Astrocyte of the spinal cord (primary cell): ENCODE measurements at regions not wholly inside any gene's neighbourhood (a gene's known extent, or its start where the extent isn't known, plus 50 kb on each side); places are given as distances from the start of the nearest gene placed in this dataset.

ENCODE experiments used
- DNase-seq: peaks from one replicate; pipeline ENCODE4 v3.0.0; 2011; ENCODE audit warnings: low read depth, low spot score
- H3K4me3 ChIP-seq: 2 replicates; pipeline ENCODE4 v1.5.1; 2011; ENCODE audit warnings: low read depth, mild to moderate bottlenecking, low read length, moderate library complexity
- in situ Hi-C: cut with HindIII; loops from 2 replicates; pipeline ENCODE4 v1.10.0; 2017; ENCODE audit warnings: low sequenced_read_pairs
- TF ChIP-seq, protein P1 (sequence below): IDR thresholded peaks from 2 replicates; pipeline ENCODE4 v1.5.1; 2012; ENCODE audit warnings: low read depth, mild to moderate bottlenecking, low read length, inconsistent platforms

- in situ Hi-C loops: no loop called here
- TF ChIP-seq, protein P1, sequence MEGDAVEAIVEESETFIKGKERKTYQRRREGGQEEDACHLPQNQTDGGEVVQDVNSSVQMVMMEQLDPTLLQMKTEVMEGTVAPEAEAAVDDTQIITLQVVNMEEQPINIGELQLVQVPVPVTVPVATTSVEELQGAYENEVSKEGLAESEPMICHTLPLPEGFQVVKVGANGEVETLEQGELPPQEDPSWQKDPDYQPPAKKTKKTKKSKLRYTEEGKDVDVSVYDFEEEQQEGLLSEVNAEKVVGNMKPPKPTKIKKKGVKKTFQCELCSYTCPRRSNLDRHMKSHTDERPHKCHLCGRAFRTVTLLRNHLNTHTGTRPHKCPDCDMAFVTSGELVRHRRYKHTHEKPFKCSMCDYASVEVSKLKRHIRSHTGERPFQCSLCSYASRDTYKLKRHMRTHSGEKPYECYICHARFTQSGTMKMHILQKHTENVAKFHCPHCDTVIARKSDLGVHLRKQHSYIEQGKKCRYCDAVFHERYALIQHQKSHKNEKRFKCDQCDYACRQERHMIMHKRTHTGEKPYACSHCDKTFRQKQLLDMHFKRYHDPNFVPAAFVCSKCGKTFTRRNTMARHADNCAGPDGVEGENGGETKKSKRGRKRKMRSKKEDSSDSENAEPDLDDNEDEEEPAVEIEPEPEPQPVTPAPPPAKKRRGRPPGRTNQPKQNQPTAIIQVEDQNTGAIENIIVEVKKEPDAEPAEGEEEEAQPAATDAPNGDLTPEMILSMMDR: no peak
- DNase-seq: no peak
- H3K4me3 ChIP-seq: no peak overlapping the region
Observed at GRCh38 chr5:28082610-28083009, 1044.2 kb upstream of the CDH9 start.

- no peak for DNase-seq
- TF ChIP-seq, protein P1: no peak
- in situ Hi-C loops: no loop called here
- H3K4me3 ChIP-seq: no peak overlapping the region
Observed at GRCh38 chr5:28077291-28078240, 1039.2 kb upstream of the CDH9 start.

GRCh38 chr5:28066856-28067255 is 1028.5 kb upstream of the CDH9 start:
- no peak for DNase-seq
- no peak overlapping the region for H3K4me3 ChIP-seq
- in situ Hi-C loops: no loop called here
- TF ChIP-seq, protein P1: no peak

- TF ChIP-seq, protein P1: no peak
- H3K4me3 ChIP-seq: no peak overlapping the region
- in situ Hi-C loops: no loop called here
- no peak for DNase-seq
Observed at GRCh38 chr5:28065656-28066055, 1027.3 kb upstream of the CDH9 start.

GRCh38 chr5:28046596-28046995 is 1008.2 kb upstream of the CDH9 start:
- in situ Hi-C loops: no loop called here
- no peak overlapping the region for H3K4me3 ChIP-seq
- DNase-seq: no peak
- TF ChIP-seq, protein P1: no peak

DNA sequence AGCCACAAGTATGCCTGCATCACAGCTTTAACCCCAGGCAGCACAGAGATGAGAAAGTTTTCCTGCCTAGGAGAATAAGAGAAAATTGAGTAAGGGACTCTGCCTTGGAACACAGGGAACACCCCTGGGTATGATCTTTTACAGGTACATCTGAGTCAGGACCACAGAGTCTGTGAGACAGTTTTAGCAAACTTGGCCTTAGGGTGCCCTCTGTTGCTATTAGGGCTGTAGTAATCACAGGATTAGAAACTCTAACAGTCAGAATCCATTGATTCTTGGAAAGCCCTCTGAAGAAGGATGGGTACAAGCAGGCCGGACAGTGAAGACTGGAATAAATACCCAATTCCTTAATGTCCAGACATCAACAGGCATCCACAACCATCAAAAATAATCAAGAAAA is 989.5 kb upstream of the CDH9 start:
- no peak overlapping the region for H3K4me3 ChIP-seq
- in situ Hi-C loops: no loop called here
- TF ChIP-seq, protein P1: no peak
- no peak for DNase-seq
